GM19238 (cell line): ENCODE measurements at regions not wholly inside any gene's neighbourhood (a gene's known extent, or its start where the extent isn't known, plus 50 kb on each side); places are given as distances from the start of the nearest gene placed in this dataset.
"Not testable (repeated sequence)": the region's sequence is repeated elsewhere in the genome, so short reads cannot be mapped to it uniquely, and the experiment has no call there.

Experiments
- DNase-seq: peaks from one replicate; pipeline ENCODE4 v3.0.0; 2011; ENCODE audit warnings: low spot score; ENCODE audit not compliant: insufficient read length

GRCh38 chr3:169029674-169030285, 633.7 kb downstream of the MECOM start:
- no peak for DNase-seq

GRCh38 chr3:169028716-169029115, 634.8 kb downstream of the MECOM start:
- DNase-seq, result no peak

GRCh38 chr3:169026543-169027182, 636.8 kb downstream of the MECOM start:
- DNase-seq, result no peak

GRCh38 chr3:169022457-169022856, 641.1 kb downstream of the MECOM start:
- no peak for DNase-seq

- no peak for DNase-seq
Observed at GRCh38 chr3:169020371-169020770, 643.1 kb downstream of the MECOM start.

- no peak for DNase-seq
Observed at GRCh38 chr3:169009453-169009852, 654.1 kb downstream of the MECOM start.

GRCh38 chr3:169008776-169009358, 654.6 kb downstream of the MECOM start:
- DNase-seq, result no peak

GRCh38 chr3:169007145-169007544, 656.4 kb downstream of the MECOM start:
- DNase-seq, result no peak

- DNase-seq, result not testable (repeated sequence)
Observed at GRCh38 chr3:169006398-169006797, 657.1 kb downstream of the MECOM start.

- no peak for DNase-seq
Observed at GRCh38 chr3:169002689-169003088, 660.8 kb downstream of the MECOM start.

- DNase-seq, result no peak
Observed at GRCh38 chr3:168998792-168999191, 664.7 kb downstream of the MECOM start.

GRCh38 chr3:168997488-168997887, 666.0 kb downstream of the MECOM start:
- DNase-seq, result no peak

- no peak for DNase-seq
Observed at GRCh38 chr3:168996622-168997021, 666.9 kb downstream of the MECOM start.

- DNase-seq, result no peak
Observed at GRCh38 chr3:168995129-168995528, 668.4 kb downstream of the MECOM start.

- no peak for DNase-seq
Observed at GRCh38 chr3:168991803-168992202, 671.7 kb downstream of the MECOM start.

GRCh38 chr3:168990621-168991020, 672.9 kb downstream of the MECOM start:
- DNase-seq, result no peak

GRCh38 chr3:168990134-168990533, 673.4 kb downstream of the MECOM start:
- DNase-seq, result no peak

GRCh38 chr3:168989396-168989795, 674.1 kb downstream of the MECOM start:
- no peak for DNase-seq

GRCh38 chr3:168988853-168989252, 674.7 kb downstream of the MECOM start:
- DNase-seq, result no peak

GRCh38 chr3:168984872-168985271, 678.6 kb downstream of the MECOM start:
- DNase-seq, result no peak

GRCh38 chr3:168983046-168983445, 680.5 kb downstream of the MECOM start:
- no peak for DNase-seq

GRCh38 chr3:168981396-168981795, 682.1 kb downstream of the MECOM start:
- no peak for DNase-seq
